HEK293T (cell line): ENCODE measurements at regions not wholly inside any gene's neighbourhood (a gene's known extent, or its start where the extent isn't known, plus 50 kb on each side); places are given as distances from the start of the nearest gene placed in this dataset.

Experiments
- BHLHE40 ChIP-seq: fragments of 450-650 bp; IDR thresholded peaks from 2 replicates; pipeline ENCODE4 v1.6.1; 2016; ENCODE audit warnings: mild to moderate bottlenecking, moderate library complexity, borderline replicate concordance
- FOXA1 ChIP-seq: fragments of 450-650 bp; IDR thresholded peaks from 2 replicates; pipeline ENCODE4 v1.6.1; 2016; ENCODE audit warnings: mild to moderate bottlenecking
- FOXK2 ChIP-seq: fragments of 450-650 bp; IDR thresholded peaks from 2 replicates; pipeline ENCODE4 v1.6.1; 2016; ENCODE audit warnings: mild to moderate bottlenecking
- FOXM1 ChIP-seq: fragments of 450-650 bp; IDR thresholded peaks from 2 replicates; pipeline ENCODE4 v1.6.1; 2017; ENCODE audit warnings: mild to moderate bottlenecking, borderline replicate concordance
- HDGF ChIP-seq: fragments of 450-650 bp; IDR thresholded peaks from 2 replicates; pipeline ENCODE4 v1.6.1; 2017; ENCODE audit warnings: antibody characterized with exemption, borderline replicate concordance
- PKNOX1 ChIP-seq: fragments of 450-650 bp; IDR thresholded peaks from 2 replicates; pipeline ENCODE4 v1.6.1; 2016
- SP1 ChIP-seq: fragments of 450-650 bp; IDR thresholded peaks from 2 replicates; pipeline ENCODE4 v1.6.1; 2017
- SUZ12 ChIP-seq: fragments of 450-650 bp; IDR thresholded peaks from 2 replicates; pipeline ENCODE4 v1.6.1; 2016; ENCODE audit warnings: mild to moderate bottlenecking
- TARDBP ChIP-seq: fragments of 450-650 bp; IDR thresholded peaks from 2 replicates; pipeline ENCODE4 v1.6.1; 2016

GRCh38 chr17:77471984-77472461 lies 331.3 kb downstream of the SEC14L1 start:
- no peak for TF ChIP-seq FOXK2
- TF ChIP-seq FOXM1 = no peak
- no peak for TF ChIP-seq SP1
- no peak for TF ChIP-seq PKNOX1
- TF ChIP-seq HDGF = no peak
- TF ChIP-seq FOXA1 = no peak
- no peak for TF ChIP-seq SUZ12
- no peak for TF ChIP-seq BHLHE40
- no peak for TF ChIP-seq TARDBP
